ENCODE measurements at regions not wholly inside any gene's neighbourhood (a gene's known extent, or its start where the extent isn't known, plus 50 kb on each side); places are given as distances from the start of the nearest gene placed in this dataset.

DNA sequence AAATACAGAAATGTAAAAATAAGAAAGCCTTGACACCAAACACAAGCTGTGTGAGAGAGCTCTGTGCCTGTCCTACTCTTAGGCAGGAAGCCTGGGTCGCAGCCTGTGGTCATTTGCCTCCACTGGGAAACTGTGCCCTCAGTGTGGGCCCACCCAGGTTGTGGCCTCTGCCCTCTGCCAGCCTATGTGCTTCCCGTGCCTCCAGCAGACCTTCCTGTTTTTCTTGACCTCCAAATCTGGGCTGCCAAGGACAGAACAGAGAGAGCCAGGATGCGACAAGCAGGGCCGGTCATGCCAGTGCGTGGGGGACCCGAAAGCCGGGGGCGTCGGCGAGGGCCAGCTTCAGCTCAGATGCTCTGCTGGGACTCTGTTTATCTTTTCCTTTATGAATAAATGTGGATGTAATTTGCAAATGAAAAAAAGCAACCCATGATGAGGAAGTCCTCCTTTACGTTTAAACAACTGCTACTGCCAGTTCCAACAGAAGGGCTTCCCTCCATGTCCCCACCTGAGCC is 189.2 kb upstream of the EXOC2 start:
- TF ChIP-seq, protein P1, sequence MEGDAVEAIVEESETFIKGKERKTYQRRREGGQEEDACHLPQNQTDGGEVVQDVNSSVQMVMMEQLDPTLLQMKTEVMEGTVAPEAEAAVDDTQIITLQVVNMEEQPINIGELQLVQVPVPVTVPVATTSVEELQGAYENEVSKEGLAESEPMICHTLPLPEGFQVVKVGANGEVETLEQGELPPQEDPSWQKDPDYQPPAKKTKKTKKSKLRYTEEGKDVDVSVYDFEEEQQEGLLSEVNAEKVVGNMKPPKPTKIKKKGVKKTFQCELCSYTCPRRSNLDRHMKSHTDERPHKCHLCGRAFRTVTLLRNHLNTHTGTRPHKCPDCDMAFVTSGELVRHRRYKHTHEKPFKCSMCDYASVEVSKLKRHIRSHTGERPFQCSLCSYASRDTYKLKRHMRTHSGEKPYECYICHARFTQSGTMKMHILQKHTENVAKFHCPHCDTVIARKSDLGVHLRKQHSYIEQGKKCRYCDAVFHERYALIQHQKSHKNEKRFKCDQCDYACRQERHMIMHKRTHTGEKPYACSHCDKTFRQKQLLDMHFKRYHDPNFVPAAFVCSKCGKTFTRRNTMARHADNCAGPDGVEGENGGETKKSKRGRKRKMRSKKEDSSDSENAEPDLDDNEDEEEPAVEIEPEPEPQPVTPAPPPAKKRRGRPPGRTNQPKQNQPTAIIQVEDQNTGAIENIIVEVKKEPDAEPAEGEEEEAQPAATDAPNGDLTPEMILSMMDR (IDR thresholded peaks at IDR 0.05; ENCODE audit: poor library complexity), result no peak
- TF ChIP-seq EZH2 (IDR thresholded peaks at IDR 0.05; ENCODE audit: borderline replicate concordance), result no peak
- no peak for TF ChIP-seq EZH2phosphoT487 (IDR thresholded peaks at IDR 0.05; ENCODE audit: low read depth, severe bottlenecking, unreplicated experiment)

Data from hepatocyte (in vitro differentiated cells).